HCT116 (cell line): ENCODE measurements at regions not wholly inside any gene's neighbourhood (a gene's known extent, or its start where the extent isn't known, plus 50 kb on each side); places are given as distances from the start of the nearest gene placed in this dataset.

Experiments used
- ATAC-seq: fragments of 200-7000 bp; cut with Tn5 transposase; 2 replicates; pipeline ENCODE4 v1.9.1; 2020; ENCODE audit warnings: mild to moderate bottlenecking, moderate library complexity
- BruUV-seq: library from RNA; stranded (reverse); fragments of 400-500 nt; replicated peaks from 2 replicates; lab custom pipeline; 2021; lab: Mats Ljungman, UMichigan
- CTCF ChIA-PET: fragments of 300-600 bp; sonication (Branson Sonifier 250); formaldehyde crosslinking; loops from one replicate; lab custom pipeline; 2021; ENCODE audit warnings: antibody characterized with exemption; lab: Charles Lee
- POLR2A ChIA-PET: fragments of 300-600, 350-600 bp; sonication (Branson Sonifier 250); formaldehyde crosslinking; loops from one replicate; lab custom pipeline; 2021; ENCODE audit warnings: antibody characterized with exemption; lab: Charles Lee
- RAD21 ChIA-PET, 2 experiments: fragments of 300-600 bp; sonication (Branson Sonifier 250); formaldehyde crosslinking; loops; one replicate each; lab custom pipeline; 2023; ENCODE audit warnings: low total read pairs in 2 of 2; ENCODE audit not compliant: uncharacterized antibody in 2 of 2, unreplicated experiment in 2 of 2, low non-redundant PET in 1 of 2; lab: Charles Lee
- DNase-seq: peaks from one replicate; pipeline ENCODE4 v3.0.0-alpha.2; 2010; ENCODE audit warnings: low read depth, low spot score
- H2AFZ ChIP-seq: fragments of 200-600 bp; shearing (Covaris generic), sonication (generic); 2 replicates; pipeline ENCODE4 v1.6.1; 2017; ENCODE audit warnings: low read depth, mixed run types, mixed read lengths, antibody characterized with exemption, low read length; ENCODE audit not compliant: poor library complexity, severe bottlenecking
- H3K27ac ChIP-seq: 2 replicates; pipeline ENCODE4 v1.5.1; 2012; ENCODE audit warnings: low read depth, low read length
- H3K27me3 ChIP-seq: fragments of 200-600 bp; sonication (generic); 2 replicates; pipeline ENCODE4 v1.6.1; 2016; ENCODE audit warnings: mixed run types, low read length, mixed read lengths; ENCODE audit not compliant: insufficient read depth
- H3K36me3 ChIP-seq, 2 experiments: fragments of 200-500 bp in 1 of 2; fragments of 200-600 bp in 1 of 2; sonication (Bioruptor generic) in 1 of 2; sonication (generic) in 1 of 2; 2 replicates each; pipeline versions ENCODE4 v1.5.1 to v1.6.1; 2014 to 2016; ENCODE audit warnings: low read length in 2 of 2, inconsistent platforms in 1 of 2, mixed read lengths in 1 of 2, mixed run types in 1 of 2; ENCODE audit not compliant: insufficient read depth in 2 of 2, control insufficient read depth in 1 of 2
- H3K4me1 ChIP-seq, 2 experiments: fragments of 200-600 bp in 1 of 2; sonication (generic) in 1 of 2; 2 replicates each; pipeline versions ENCODE4 v1.5.1 to v1.6.1; 2012 to 2017; ENCODE audit warnings: low read length in 2 of 2, inconsistent platforms in 1 of 2, mild to moderate bottlenecking in 1 of 2, mixed read lengths in 1 of 2, mixed run types in 1 of 2, moderate library complexity in 1 of 2; ENCODE audit not compliant: insufficient read depth in 2 of 2, control insufficient read depth in 1 of 2
- H3K4me2 ChIP-seq: fragments of 200-600 bp; sonication (generic); 2 replicates; pipeline ENCODE4 v1.6.1; 2017; ENCODE audit warnings: mixed run types, low read length, mixed read lengths
- H3K4me3 ChIP-seq, 2 experiments: fragments of 200-600 bp in 1 of 2; sonication (generic) in 1 of 2; replicated peaks in 1 of 2; 2 replicates each; pipeline ENCODE4 v1.5.1; 2011 to 2016; ENCODE audit warnings: low read length in 2 of 2, control low read depth in 1 of 2, low read depth in 1 of 2, mild to moderate bottlenecking in 1 of 2, mixed read lengths in 1 of 2, mixed run types in 1 of 2
- H3K79me2 ChIP-seq: fragments of 200-600 bp; sonication (generic); 2 replicates; pipeline ENCODE4 v1.6.1; 2017; ENCODE audit warnings: mild to moderate bottlenecking, mixed run types, low read length, moderate library complexity, mixed read lengths; ENCODE audit not compliant: insufficient read depth
- H3K9ac ChIP-seq: fragments of 200-600 bp; sonication (generic); 2 replicates; pipeline ENCODE4 v1.6.1; 2016; ENCODE audit warnings: low read length, mixed read lengths
- H3K9me2 ChIP-seq: fragments of 200-600 bp; sonication (generic), shearing (Covaris generic); 2 replicates; pipeline ENCODE4 v1.6.1; 2017; ENCODE audit warnings: mixed run types, mild to moderate bottlenecking, moderate library complexity; ENCODE audit not compliant: insufficient read depth
- H3K9me3 ChIP-seq, 2 experiments: fragments of 200-500 bp in 1 of 2; fragments of 200-600 bp in 1 of 2; sonication (Bioruptor generic) in 1 of 2; sonication (generic) in 1 of 2; 2 replicates each; pipeline ENCODE4 v1.6.1; 2014 to 2017; ENCODE audit warnings: low read length in 2 of 2, mixed read lengths in 2 of 2, inconsistent platforms in 1 of 2, low read depth in 1 of 2, mild to moderate bottlenecking in 1 of 2, mixed run types in 1 of 2, moderate library complexity in 1 of 2; ENCODE audit not compliant: control insufficient read depth in 1 of 2, insufficient read depth in 1 of 2
- H4K20me1 ChIP-seq: fragments of 200-600 bp; sonication (generic), shearing (Covaris generic); 2 replicates; pipeline ENCODE4 v1.6.1; 2017; ENCODE audit warnings: mixed run types, mild to moderate bottlenecking, moderate library complexity; ENCODE audit not compliant: insufficient read depth
- CEBPB ChIP-seq: IDR thresholded peaks from 2 replicates; pipeline ENCODE4 v1.6.1; 2012; ENCODE audit warnings: low read depth
- CTCF ChIP-seq, 3 experiments: fragments of 200-600 bp in 1 of 3; sonication (generic) in 1 of 3; IDR thresholded peaks in 2 of 3; conservative IDR thresholded peaks in 1 of 3; 2 replicates each; pipeline ENCODE4 v1.5.1; 2012 to 2017; ENCODE audit warnings: low read depth in 2 of 3, low read length in 2 of 3, antibody characterized with exemption in 1 of 3, borderline replicate concordance in 1 of 3, control low read depth in 1 of 3, mild to moderate bottlenecking in 1 of 3, mixed read lengths in 1 of 3, mixed run types in 1 of 3, moderate library complexity in 1 of 3; ENCODE audit not compliant: insufficient read depth in 1 of 3
- EGR1 ChIP-seq: IDR thresholded peaks from 2 replicates; pipeline ENCODE4 v1.6.1; 2012; ENCODE audit warnings: low read depth
- EZH2 ChIP-seq: fragments of 200-600 bp; sonication (generic); IDR thresholded peaks from 2 replicates; pipeline ENCODE4 v1.6.1; 2017; ENCODE audit warnings: antibody characterized with exemption, mixed run types
- EZH2phosphoT487 ChIP-seq: fragments of 200-600 bp; IDR thresholded peaks from 2 replicates; pipeline ENCODE4 v1.6.1; 2018; ENCODE audit warnings: antibody characterized with exemption, borderline replicate concordance
- FOSL1 ChIP-seq: IDR thresholded peaks from 2 replicates; pipeline ENCODE4 v1.6.1; 2012; ENCODE audit warnings: low read depth
- JUND ChIP-seq: IDR thresholded peaks from 2 replicates; pipeline ENCODE4 v1.6.1; 2012
- POLR2A ChIP-seq: IDR thresholded peaks from 2 replicates; pipeline ENCODE4 v1.7.0; 2011; ENCODE audit warnings: borderline replicate concordance; ENCODE audit not compliant: insufficient read depth, insufficient read length; ENCODE audit errors: extremely low read depth
- RAD21 ChIP-seq: IDR thresholded peaks from 2 replicates; pipeline ENCODE4 v1.6.1; 2012; ENCODE audit warnings: low read depth, mild to moderate bottlenecking
- SIN3A ChIP-seq: IDR thresholded peaks from 2 replicates; pipeline ENCODE4 v1.6.1; 2012; ENCODE audit warnings: low read depth
- SRF ChIP-seq: IDR thresholded peaks from 2 replicates; pipeline ENCODE4 v1.6.1; 2012; ENCODE audit warnings: low read depth
- YY1 ChIP-seq: IDR thresholded peaks from 2 replicates; pipeline ENCODE4 v1.6.1; 2011; ENCODE audit warnings: low read length, low read depth, moderate library complexity, mild to moderate bottlenecking; ENCODE audit not compliant: insufficient replicate concordance; ENCODE audit errors: extremely low read depth
- intact Hi-C: fragments of 100-400 bp; cut with micrococcal nuclease; formaldehyde crosslinking; loops from 2 replicates; pipeline ENCODE4 v1.10.0; 2022

- Histone ChIP-seq H3K9ac (no peak overlapping the region), H3K36me3 (no peaks in the 10 kb centered on the region), H3K9me3 (no peaks in the 10 kb centered on the region), H3K4me2 (no peak overlapping the region), H4K20me1 (no peaks in the 10 kb centered on the region), H3K4me3 (no peak overlapping the region), H3K79me2 (no peaks in the 10 kb centered on the region), H3K27me3 (no peaks in the 10 kb centered on the region), H3K27ac (no peak overlapping the region), H3K4me1 (peaks cover 0 to 6% of the 10 kb centered on the region in 2 experiments; a peak in 2 of 4 replicates), H3K9me2 (no peaks in the 10 kb centered on the region), H2AFZ (peak overlapping the region; percentile 26)
- ChIA-PET POLR2A (no interaction called here), RAD21 (no interaction called here), CTCF (interaction anchor here (0.7 to 2.0 kb wide), 4 partner anchors 10 to 1299 kb away, joined by 3 to 13 read pairs (median 4); no protein-coding TSS in a partner anchor)
- intact Hi-C loops: loop anchor here (1.0 kb wide), 1 partner anchor 229 kb away; no protein-coding TSS in a partner anchor
- no peak for DNase-seq
- no peak for TF ChIP-seq CEBPB
- no peak for TF ChIP-seq FOSL1
- TF ChIP-seq CTCF (IDR thresholded peaks at IDR 0.05 in 2 of 3, conservative IDR thresholded peaks at IDR 0.05 in 1 of 3; ENCODE audit: borderline replicate concordance in 1 of 3, insufficient read depth in 1 of 3, low read depth in 2 of 3, low read length in 2 of 3): peak in 2 of 3 experiments; percentile 26 to 42; a peak in 3 of 6 replicates
- TF ChIP-seq SIN3A: no peak
- TF ChIP-seq JUND: no peak
- peak; percentile 57 for TF ChIP-seq RAD21
- TF ChIP-seq POLR2A: no peak
- no TSS peak for BruUV-seq
- ATAC-seq: peak; percentile 72
Measured at GRCh38 chrX:118225711-118226428, 109.3 kb upstream of the KLHL13 start.

- no peak overlapping the region for H3K27ac ChIP-seq
- intact Hi-C loops: no loop called here
- no peak overlapping the region for H3K4me2 ChIP-seq
- BruUV-seq: no TSS peak
- no peak overlapping the region for H3K4me3 ChIP-seq
- ChIA-PET RAD21 (no interaction called here), POLR2A (no interaction called here), CTCF (no interaction called here)
- DNase-seq: no peak
- no peak overlapping the region for H3K9ac ChIP-seq
- H3K36me3 ChIP-seq: no peaks in the 10 kb centered on the region
- no peaks in the 10 kb centered on the region for H3K79me2 ChIP-seq
- H3K27me3 ChIP-seq: no peaks in the 10 kb centered on the region
- no peaks in the 10 kb centered on the region for H4K20me1 ChIP-seq
- no peak for ATAC-seq
- peaks cover 0 to 6% of the 10 kb centered on the region in 2 experiments; a peak in 2 of 4 replicates for H3K4me1 ChIP-seq
- no peaks in the 10 kb centered on the region for H3K9me3 ChIP-seq
- no peaks in the 10 kb centered on the region for H3K9me2 ChIP-seq
- no peak overlapping the region for H2AFZ ChIP-seq
- TF ChIP-seq POLR2A (no peak), SRF (no peak), EGR1 (no peak), EZH2 (no peak), CTCF (IDR thresholded peaks at IDR 0.05 in 2 of 3, conservative IDR thresholded peaks at IDR 0.05 in 1 of 3; ENCODE audit: borderline replicate concordance in 1 of 3, insufficient read depth in 1 of 3, low read depth in 2 of 3, low read length in 2 of 3) (no peak), YY1 (no peak), EZH2phosphoT487 (no peak), JUND (no peak)
Measured at GRCh38 chrX:118228041-118228440, 111.4 kb upstream of the KLHL13 start.
